ENCODE measurements at regions not wholly inside any gene's neighbourhood (a gene's known extent, or its start where the extent isn't known, plus 50 kb on each side); places are given as distances from the start of the nearest gene placed in this dataset.

DNA sequence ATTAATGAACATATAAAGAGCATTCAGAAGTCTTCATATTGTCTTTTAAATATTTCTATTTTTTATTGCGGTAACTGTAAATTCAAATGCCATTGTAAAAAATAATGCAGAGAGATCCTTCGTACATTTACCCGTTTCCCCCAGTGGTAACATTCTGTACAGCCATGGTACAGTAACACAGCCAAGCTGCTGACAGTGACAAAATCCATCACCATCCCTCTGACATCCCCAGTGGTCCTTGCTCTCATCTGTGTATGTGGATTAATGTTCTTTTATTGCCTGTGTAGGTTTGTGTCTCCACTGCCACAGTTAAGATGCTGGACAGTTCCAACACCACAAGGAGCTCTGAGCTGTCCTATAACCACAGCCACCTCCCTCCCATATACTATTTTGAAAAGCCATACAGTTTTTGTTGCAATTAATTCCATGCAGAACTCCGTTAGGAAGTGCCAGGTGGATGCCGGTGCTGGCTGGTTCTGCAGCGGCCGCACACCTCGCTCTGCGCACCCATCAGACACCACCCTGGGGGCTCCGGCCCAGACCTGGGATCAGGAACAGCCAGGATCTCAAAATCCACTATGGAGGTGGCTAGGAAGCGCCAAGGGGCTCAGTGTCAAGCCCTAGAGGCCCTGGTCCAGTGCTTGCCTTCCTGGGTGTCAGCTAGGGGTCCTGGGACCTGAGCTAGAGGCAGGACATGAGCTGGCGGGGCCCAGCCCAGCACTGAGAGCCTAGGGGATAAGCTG is 93.1 kb upstream of the PMEPA1 start (continued):
- TF ChIP-seq, protein P1, sequence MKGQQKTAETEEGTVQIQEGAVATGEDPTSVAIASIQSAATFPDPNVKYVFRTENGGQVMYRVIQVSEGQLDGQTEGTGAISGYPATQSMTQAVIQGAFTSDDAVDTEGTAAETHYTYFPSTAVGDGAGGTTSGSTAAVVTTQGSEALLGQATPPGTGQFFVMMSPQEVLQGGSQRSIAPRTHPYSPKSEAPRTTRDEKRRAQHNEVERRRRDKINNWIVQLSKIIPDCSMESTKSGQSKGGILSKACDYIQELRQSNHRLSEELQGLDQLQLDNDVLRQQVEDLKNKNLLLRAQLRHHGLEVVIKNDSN (IDR thresholded peaks at IDR 0.05; ENCODE audit: borderline replicate concordance, extremely low read length, insufficient read depth, low read depth, low read length) = no peak
- no peak for TF ChIP-seq HCFC1 (IDR thresholded peaks at IDR 0.05; ENCODE audit: low read length)
- TF ChIP-seq, protein P2, sequence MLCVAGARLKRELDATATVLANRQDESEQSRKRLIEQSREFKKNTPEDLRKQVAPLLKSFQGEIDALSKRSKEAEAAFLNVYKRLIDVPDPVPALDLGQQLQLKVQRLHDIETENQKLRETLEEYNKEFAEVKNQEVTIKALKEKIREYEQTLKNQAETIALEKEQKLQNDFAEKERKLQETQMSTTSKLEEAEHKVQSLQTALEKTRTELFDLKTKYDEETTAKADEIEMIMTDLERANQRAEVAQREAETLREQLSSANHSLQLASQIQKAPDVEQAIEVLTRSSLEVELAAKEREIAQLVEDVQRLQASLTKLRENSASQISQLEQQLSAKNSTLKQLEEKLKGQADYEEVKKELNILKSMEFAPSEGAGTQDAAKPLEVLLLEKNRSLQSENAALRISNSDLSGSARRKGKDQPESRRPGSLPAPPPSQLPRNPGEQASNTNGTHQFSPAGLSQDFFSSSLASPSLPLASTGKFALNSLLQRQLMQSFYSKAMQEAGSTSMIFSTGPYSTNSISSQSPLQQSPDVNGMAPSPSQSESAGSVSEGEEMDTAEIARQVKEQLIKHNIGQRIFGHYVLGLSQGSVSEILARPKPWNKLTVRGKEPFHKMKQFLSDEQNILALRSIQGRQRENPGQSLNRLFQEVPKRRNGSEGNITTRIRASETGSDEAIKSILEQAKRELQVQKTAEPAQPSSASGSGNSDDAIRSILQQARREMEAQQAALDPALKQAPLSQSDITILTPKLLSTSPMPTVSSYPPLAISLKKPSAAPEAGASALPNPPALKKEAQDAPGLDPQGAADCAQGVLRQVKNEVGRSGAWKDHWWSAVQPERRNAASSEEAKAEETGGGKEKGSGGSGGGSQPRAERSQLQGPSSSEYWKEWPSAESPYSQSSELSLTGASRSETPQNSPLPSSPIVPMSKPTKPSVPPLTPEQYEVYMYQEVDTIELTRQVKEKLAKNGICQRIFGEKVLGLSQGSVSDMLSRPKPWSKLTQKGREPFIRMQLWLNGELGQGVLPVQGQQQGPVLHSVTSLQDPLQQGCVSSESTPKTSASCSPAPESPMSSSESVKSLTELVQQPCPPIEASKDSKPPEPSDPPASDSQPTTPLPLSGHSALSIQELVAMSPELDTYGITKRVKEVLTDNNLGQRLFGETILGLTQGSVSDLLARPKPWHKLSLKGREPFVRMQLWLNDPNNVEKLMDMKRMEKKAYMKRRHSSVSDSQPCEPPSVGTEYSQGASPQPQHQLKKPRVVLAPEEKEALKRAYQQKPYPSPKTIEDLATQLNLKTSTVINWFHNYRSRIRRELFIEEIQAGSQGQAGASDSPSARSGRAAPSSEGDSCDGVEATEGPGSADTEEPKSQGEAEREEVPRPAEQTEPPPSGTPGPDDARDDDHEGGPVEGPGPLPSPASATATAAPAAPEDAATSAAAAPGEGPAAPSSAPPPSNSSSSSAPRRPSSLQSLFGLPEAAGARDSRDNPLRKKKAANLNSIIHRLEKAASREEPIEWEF (IDR thresholded peaks at IDR 0.05; ENCODE audit: insufficient replicate concordance, low read depth, low read length) = no peak
- TF ChIP-seq, protein P3, sequence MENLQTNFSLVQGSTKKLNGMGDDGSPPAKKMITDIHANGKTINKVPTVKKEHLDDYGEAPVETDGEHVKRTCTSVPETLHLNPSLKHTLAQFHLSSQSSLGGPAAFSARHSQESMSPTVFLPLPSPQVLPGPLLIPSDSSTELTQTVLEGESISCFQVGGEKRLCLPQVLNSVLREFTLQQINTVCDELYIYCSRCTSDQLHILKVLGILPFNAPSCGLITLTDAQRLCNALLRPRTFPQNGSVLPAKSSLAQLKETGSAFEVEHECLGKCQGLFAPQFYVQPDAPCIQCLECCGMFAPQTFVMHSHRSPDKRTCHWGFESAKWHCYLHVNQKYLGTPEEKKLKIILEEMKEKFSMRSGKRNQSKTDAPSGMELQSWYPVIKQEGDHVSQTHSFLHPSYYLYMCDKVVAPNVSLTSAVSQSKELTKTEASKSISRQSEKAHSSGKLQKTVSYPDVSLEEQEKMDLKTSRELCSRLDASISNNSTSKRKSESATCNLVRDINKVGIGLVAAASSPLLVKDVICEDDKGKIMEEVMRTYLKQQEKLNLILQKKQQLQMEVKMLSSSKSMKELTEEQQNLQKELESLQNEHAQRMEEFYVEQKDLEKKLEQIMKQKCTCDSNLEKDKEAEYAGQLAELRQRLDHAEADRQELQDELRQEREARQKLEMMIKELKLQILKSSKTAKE (IDR thresholded peaks at IDR 0.05; ENCODE audit: low read depth, poor library complexity, severe bottlenecking) = no peak
- no peak for TF ChIP-seq BCL11A (IDR thresholded peaks at IDR 0.05; ENCODE audit: low read depth, low read length)

Measured in GM12878 (cell line).